Hepatocyte (in vitro differentiated cells): ENCODE measurements at regions not wholly inside any gene's neighbourhood (a gene's known extent, or its start where the extent isn't known, plus 50 kb on each side); places are given as distances from the start of the nearest gene placed in this dataset.

Experiments
- CTCF ChIP-seq: fragments of 200-600 bp; sonication (generic); IDR thresholded peaks from 2 replicates; pipeline ENCODE4 v1.5.1; 2016; ENCODE audit warnings: antibody characterized with exemption, mild to moderate bottlenecking; ENCODE audit not compliant: poor library complexity
- EZH2phosphoT487 ChIP-seq: fragments of 200-600 bp; sonication (generic); IDR thresholded peaks from one replicate; pipeline ENCODE4 v1.6.1; 2018; ENCODE audit warnings: antibody characterized with exemption, mild to moderate bottlenecking, low read depth, moderate library complexity; ENCODE audit not compliant: unreplicated experiment, severe bottlenecking

GRCh38 chr1:91622616-91623015 is 122.0 kb downstream of the CDC7 start:
- TF ChIP-seq CTCF (no peak), EZH2phosphoT487 (no peak)
